Spleen (tissue), 11 donors: ENCODE measurements at regions not wholly inside any gene's neighbourhood (a gene's known extent, or its start where the extent isn't known, plus 50 kb on each side); places are given as distances from the start of the nearest gene placed in this dataset.

Experiments
- DNase-seq: peaks from one replicate; pipeline ENCODE4 v3.0.0-alpha.2; 2020
- H3K27ac ChIP-seq, 8 donors: fragments of 200-600 bp; sonication (generic) in 7 of 8; 1 replicate in 4 of 8; 2 replicates in 4 of 8; pipeline versions ENCODE4 v1.5.0 to v1.8.0; 2016 to 2021; ENCODE audit warnings: inconsistent platforms in 4 of 8, mild to moderate bottlenecking in 4 of 8, moderate library complexity in 1 of 8
- H3K27me3 ChIP-seq, 7 donors: fragments of 200-600 bp; sonication (generic) in 6 of 7; replicated peaks in 1 of 7; 1 replicate in 4 of 7; 2 replicates in 3 of 7; pipeline versions ENCODE4 v1.5.0 to v1.8.0; 2016 to 2021; ENCODE audit warnings: inconsistent platforms in 3 of 7, mild to moderate bottlenecking in 1 of 7
- H3K36me3 ChIP-seq, 6 donors: fragments of 200-600 bp; sonication (generic) in 5 of 6; 1 replicate in 4 of 6; 2 replicates in 2 of 6; pipeline versions ENCODE4 v1.5.0 to v1.8.0; 2016 to 2021; ENCODE audit warnings: inconsistent platforms in 2 of 6
- H3K4me1 ChIP-seq, 6 donors: fragments of 200-600 bp; sonication (generic) in 5 of 6; 1 replicate in 3 of 6; 2 replicates in 3 of 6; pipeline versions ENCODE4 v1.5.0 to v1.8.0; 2016 to 2021; ENCODE audit warnings: inconsistent platforms in 3 of 6
- H3K4me3 ChIP-seq, 8 donors: fragments of 200-600 bp; sonication (generic) in 7 of 8; 1 replicate in 4 of 8; 2 replicates in 4 of 8; pipeline versions ENCODE4 v1.5.0 to v1.8.0; 2016 to 2021; ENCODE audit warnings: inconsistent platforms in 4 of 8, mild to moderate bottlenecking in 4 of 8, moderate library complexity in 2 of 8
- H3K9me3 ChIP-seq, 8 donors: fragments of 200-600 bp; sonication (generic) in 7 of 8; 1 replicate in 4 of 8; 2 replicates in 4 of 8; pipeline versions ENCODE4 v1.5.0 to v1.8.0; 2016 to 2021; ENCODE audit warnings: inconsistent platforms in 4 of 8
- CTCF ChIP-seq, 11 experiments: fragments of 200-600 bp in 7 of 11; fragments of 450-650 bp in 4 of 11; sonication (generic) in 4 of 11; IDR thresholded peaks in 8 of 11; conservative IDR thresholded peaks in 3 of 11; 1 replicate in 7 of 11; 2 replicates in 4 of 11; pipeline versions ENCODE4 v1.4.0 to v1.8.0; 2016 to 2021; ENCODE audit warnings: antibody characterized with exemption in 11 of 11, inconsistent platforms in 4 of 11, mild to moderate bottlenecking in 1 of 11
- POLR2A ChIP-seq, 3 donors: fragments of 450-650 bp; IDR thresholded peaks; one replicate each; pipeline ENCODE4 v1.5.1; 2017; ENCODE audit warnings: antibody characterized with exemption in 3 of 3, mild to moderate bottlenecking in 1 of 3
- POLR2AphosphoS5 ChIP-seq, 3 donors: sonication (generic); formaldehyde crosslinking; IDR thresholded peaks; one replicate each; pipeline ENCODE4 v1.5.1; 2017; ENCODE audit warnings: antibody characterized with exemption in 3 of 3
- WGBS, 5 donors: extraction: QIAGEN DNeasy Blood & Tissue Kit in 3 of 5; methylation state at CpG; one replicate each; pipeline versions ENCODE4 v1.1.5 to v1.1.7; 2013 to 2018; 5-methylcytosine and 5-hydroxymethylcytosine counted together
- intact Hi-C: fragments of 100-400 bp; cut with DNase I; formaldehyde crosslinking; loops from one replicate; pipeline ENCODE4 v1.15.0; 2023; ENCODE audit warnings: low total_unique reads
- donor health status: healthy with polysubstance abuse.
- donor health status: DM: no; HTN: no; CAD: no; lungs with moderate emphysema.
- donor health status: DM: no; HTN: no; CAD: no.
- donor health status: Bipolar disorder and iron deficiency.
- donor health status: healthy.
- donor health status: DM: no; HTN: no; CAD: no.
- donor health status: DM: yes; HTN: yes; CAD: no.

- no peaks in the 10 kb centered on the region for H3K4me1 ChIP-seq
- H3K9me3 ChIP-seq = no peaks in the 10 kb centered on the region
- H3K27ac ChIP-seq = no peak overlapping the region
- H3K4me3 ChIP-seq = no peak overlapping the region
- no peak for DNase-seq
- peaks cover 0 to 3% (median 0%) of the 10 kb centered on the region in 7 donors for H3K27me3 ChIP-seq
- TF ChIP-seq POLR2AphosphoS5 (IDR thresholded peaks at IDR 0.05) (no peak), CTCF (IDR thresholded peaks at IDR 0.05 in 8 of 11, conservative IDR thresholded peaks at IDR 0.05 in 3 of 11) (no peak)
- intact Hi-C loops = no loop called here
- 70 to 95% (median 93%) methylated on average over 2 of the region's 2 CpGs for WGBS, 5 donors
- no peaks in the 10 kb centered on the region for H3K36me3 ChIP-seq
Observed at GRCh38 chrX:109940411-109940810, 62.5 kb upstream of the TMEM164 start.

- no peaks in the 10 kb centered on the region for H3K9me3 ChIP-seq
- no peak for TF ChIP-seq POLR2A (IDR thresholded peaks at IDR 0.05)
- H3K36me3 ChIP-seq = no peaks in the 10 kb centered on the region
- no peaks in the 10 kb centered on the region for H3K4me1 ChIP-seq
- H3K27me3 ChIP-seq = no peaks in the 10 kb centered on the region
- WGBS, 5 donors = 60 to 90% (median 75%) methylated on average over 1 to 2 of the region's 2 CpGs
- intact Hi-C loops = no loop called here
- no peak overlapping the region for H3K4me3 ChIP-seq
- no peak overlapping the region for H3K27ac ChIP-seq
- DNase-seq = no peak
Observed at GRCh38 chrX:109943092-109943739, 59.7 kb upstream of the TMEM164 start.

- Histone ChIP-seq H3K4me3 (no peak overlapping the region), H3K4me1 (no peaks in the 10 kb centered on the region), H3K36me3 (no peaks in the 10 kb centered on the region), H3K9me3 (no peaks in the 10 kb centered on the region), H3K27me3 (no peaks in the 10 kb centered on the region), H3K27ac (no peak overlapping the region)
- intact Hi-C loops = no loop called here
- no peak for DNase-seq
- TF ChIP-seq CTCF (IDR thresholded peaks at IDR 0.05 in 8 of 11, conservative IDR thresholded peaks at IDR 0.05 in 3 of 11) = no peak
- no peak for TF ChIP-seq POLR2AphosphoS5 (IDR thresholded peaks at IDR 0.05)
- no peak for TF ChIP-seq POLR2A (IDR thresholded peaks at IDR 0.05)
- 69 to 90% (median 76%) methylated on average over 1 of the region's 1 CpG for WGBS, 5 donors
Observed at GRCh38 chrX:109943740-109944092, 59.2 kb upstream of the TMEM164 start.

- no peak overlapping the region for H3K27ac ChIP-seq
- no peak overlapping the region for H3K4me3 ChIP-seq
- no peak for TF ChIP-seq CTCF (IDR thresholded peaks at IDR 0.05 in 8 of 11, conservative IDR thresholded peaks at IDR 0.05 in 3 of 11)
- TF ChIP-seq POLR2AphosphoS5 (IDR thresholded peaks at IDR 0.05) = no peak
- no peak for TF ChIP-seq POLR2A (IDR thresholded peaks at IDR 0.05)
- DNase-seq = no peak
- H3K27me3 ChIP-seq = no peaks in the 10 kb centered on the region
- WGBS, 5 donors = 19 to 76% (median 66%) methylated on average over 2 of the region's 2 CpGs
- H3K36me3 ChIP-seq = no peaks in the 10 kb centered on the region
- no peaks in the 10 kb centered on the region for H3K9me3 ChIP-seq
- intact Hi-C loops = no loop called here
- H3K4me1 ChIP-seq = no peaks in the 10 kb centered on the region
Observed at GRCh38 chrX:109952050-109952449, 50.9 kb upstream of the TMEM164 start.
